ENCODE measurements at regions not wholly inside any gene's neighbourhood (a gene's known extent, or its start where the extent isn't known, plus 50 kb on each side); places are given as distances from the start of the nearest gene placed in this dataset.

GRCh38 chr1:199693724-199694123, 333.8 kb upstream of the NR5A2 start:
- TF ChIP-seq TCF12 (IDR thresholded peaks at IDR 0.05) (no peak), TCF12 (CRISPR knock-in tag; IDR thresholded peaks at IDR 0.05) (no peak), TBP (CRISPR knock-in tag; IDR thresholded peaks at IDR 0.05) (no peak), MYNN (CRISPR knock-in tag; IDR thresholded peaks at IDR 0.05; ENCODE audit: low read depth) (no peak), NR2C2 (CRISPR knock-in tag; IDR thresholded peaks at IDR 0.05; ENCODE audit: borderline replicate concordance) (no peak)
